Prostate gland (tissue), 2 donors: ENCODE measurements at regions not wholly inside any gene's neighbourhood (a gene's known extent, or its start where the extent isn't known, plus 50 kb on each side); places are given as distances from the start of the nearest gene placed in this dataset.

Source experiments
- POLR2AphosphoS5 ChIP-seq: sonication (generic); formaldehyde crosslinking; IDR thresholded peaks from one replicate; pipeline ENCODE4 v1.6.1; 2017; ENCODE audit warnings: antibody characterized with exemption
- TF ChIP-seq, protein P1 (sequence below), 4 experiments: fragments of 200-600 bp in 2 of 4; fragments of 450-650 bp in 2 of 4; sonication (generic) in 2 of 4; IDR thresholded peaks; 1 replicate in 3 of 4; 2 replicates in 1 of 4; pipeline ENCODE4 v1.5.1; 2016 to 2019; ENCODE audit warnings: antibody characterized with exemption in 4 of 4, mild to moderate bottlenecking in 2 of 4, moderate library complexity in 2 of 4

DNA sequence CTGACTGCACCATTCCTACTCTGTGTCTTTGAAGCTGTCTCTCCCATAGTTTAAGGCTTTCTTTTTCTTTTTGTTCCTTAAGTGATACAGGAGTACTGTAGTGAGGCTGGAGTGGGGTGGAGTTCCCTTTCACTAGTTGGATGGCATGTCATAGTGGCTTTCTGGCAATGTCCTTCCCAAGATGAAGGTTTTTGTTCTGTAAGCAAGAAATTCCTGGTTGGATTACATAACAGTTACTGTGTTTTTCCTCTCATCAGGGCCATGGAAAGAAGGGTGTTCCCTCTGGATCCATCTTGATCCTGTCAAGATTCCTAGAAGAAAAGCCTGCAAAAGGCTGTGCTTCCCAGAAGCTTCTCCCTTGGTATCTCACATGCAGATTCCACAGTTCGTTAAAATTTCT is 84.2 kb downstream of the ACKR3 start:
- TF ChIP-seq, protein P1, sequence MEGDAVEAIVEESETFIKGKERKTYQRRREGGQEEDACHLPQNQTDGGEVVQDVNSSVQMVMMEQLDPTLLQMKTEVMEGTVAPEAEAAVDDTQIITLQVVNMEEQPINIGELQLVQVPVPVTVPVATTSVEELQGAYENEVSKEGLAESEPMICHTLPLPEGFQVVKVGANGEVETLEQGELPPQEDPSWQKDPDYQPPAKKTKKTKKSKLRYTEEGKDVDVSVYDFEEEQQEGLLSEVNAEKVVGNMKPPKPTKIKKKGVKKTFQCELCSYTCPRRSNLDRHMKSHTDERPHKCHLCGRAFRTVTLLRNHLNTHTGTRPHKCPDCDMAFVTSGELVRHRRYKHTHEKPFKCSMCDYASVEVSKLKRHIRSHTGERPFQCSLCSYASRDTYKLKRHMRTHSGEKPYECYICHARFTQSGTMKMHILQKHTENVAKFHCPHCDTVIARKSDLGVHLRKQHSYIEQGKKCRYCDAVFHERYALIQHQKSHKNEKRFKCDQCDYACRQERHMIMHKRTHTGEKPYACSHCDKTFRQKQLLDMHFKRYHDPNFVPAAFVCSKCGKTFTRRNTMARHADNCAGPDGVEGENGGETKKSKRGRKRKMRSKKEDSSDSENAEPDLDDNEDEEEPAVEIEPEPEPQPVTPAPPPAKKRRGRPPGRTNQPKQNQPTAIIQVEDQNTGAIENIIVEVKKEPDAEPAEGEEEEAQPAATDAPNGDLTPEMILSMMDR (IDR thresholded peaks at IDR 0.05): no peak
- no peak for TF ChIP-seq POLR2AphosphoS5
